ENCODE measurements at regions not wholly inside any gene's neighbourhood (a gene's known extent, or its start where the extent isn't known, plus 50 kb on each side); places are given as distances from the start of the nearest gene placed in this dataset.

DNA sequence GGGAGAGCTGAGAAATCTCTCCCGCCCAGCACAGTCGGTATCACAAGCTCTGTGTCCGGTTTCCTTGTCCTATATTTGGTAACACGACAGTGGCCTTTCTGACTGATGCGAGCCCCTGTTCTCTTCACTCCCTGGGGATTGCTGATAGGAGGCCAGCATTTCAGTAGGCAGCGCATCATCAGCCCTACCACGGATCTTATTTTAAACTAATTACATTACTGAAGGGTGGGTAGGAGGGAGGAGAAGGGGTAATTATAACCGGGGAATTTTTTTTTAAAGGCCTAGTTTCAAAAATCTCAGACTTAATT is 125.6 kb upstream of the LGALSL start:
- Histone ChIP-seq H2BK15ac (ENCODE audit: low read depth, poor library complexity, severe bottlenecking) (no peak overlapping the region), H3K23ac (ENCODE audit: low read length in 2 of 2) (no peak overlapping the region), H4K8ac (ENCODE audit: low read length) (no peak overlapping the region), H2AK5ac (ENCODE audit: low read length, severe bottlenecking) (no peak overlapping the region), H3K27ac (ENCODE audit: low read length, poor library complexity, severe bottlenecking) (no peak overlapping the region), H3K4me1 (ENCODE audit: control insufficient read depth, insufficient read depth, low read depth, low read length) (peaks cover 4% of the 10 kb centered on the region), H3K4me2 (ENCODE audit: low read length, poor library complexity, severe bottlenecking) (no peak overlapping the region), H3K36me3 (ENCODE audit: control insufficient read depth in 1 of 2, insufficient read depth in 2 of 2, low read depth in 1 of 2, low read length in 2 of 2) (no peaks in the 10 kb centered on the region), H3K4me3 (ENCODE audit: insufficient read depth in 1 of 2, low read depth in 1 of 2, low read length in 2 of 2) (no peak overlapping the region), H2BK120ac (ENCODE audit: low read depth, low read length) (no peak overlapping the region), H3K9me3 (ENCODE audit: control insufficient read depth, low read length) (no peaks in the 10 kb centered on the region), H4K91ac (ENCODE audit: low read length) (no peak overlapping the region), H2BK12ac (ENCODE audit: low read length in 2 of 2) (no peak overlapping the region), H3K27me3 (ENCODE audit: control insufficient read depth in 1 of 2, insufficient read depth in 1 of 2, low read length in 2 of 2) (peaks cover under 1 to 7% of the 10 kb centered on the region in 2 experiments), H3K4ac (ENCODE audit: low read depth in 1 of 2, low read length in 2 of 2) (no peak overlapping the region), H3K18ac (ENCODE audit: low read depth in 1 of 2, low read length in 2 of 2) (no peak overlapping the region), H3K14ac (ENCODE audit: low read length in 2 of 2) (no peak overlapping the region), H3K79me1 (replicated peaks; ENCODE audit: low read length, poor library complexity, severe bottlenecking) (no peaks in the 10 kb centered on the region), H3K9ac (ENCODE audit: low read length) (peak overlapping the region; percentile 7), H2BK5ac (ENCODE audit: low read depth, low read length, poor library complexity, severe bottlenecking) (no peak overlapping the region), H2AFZ (ENCODE audit: low read depth, low read length) (no peak overlapping the region)
- WGBS, result 70% methylated on average over 5 of the region's 8 CpGs
- DNase-seq, result no peak

GRCh38 chr2:64328756-64329155 is 125.2 kb upstream of the LGALSL start:
- no peaks in the 10 kb centered on the region for H3K9me3 ChIP-seq (ENCODE audit: control insufficient read depth, low read length)
- H3K27ac ChIP-seq (ENCODE audit: low read length, poor library complexity, severe bottlenecking), result no peak overlapping the region
- H3K23ac ChIP-seq (ENCODE audit: low read length in 2 of 2), result no peak overlapping the region
- WGBS, result 86% methylated on average over 3 of the region's 3 CpGs
- H3K4me1 ChIP-seq (ENCODE audit: control insufficient read depth, insufficient read depth, low read depth, low read length), result peaks cover 4% of the 10 kb centered on the region
- H4K8ac ChIP-seq (ENCODE audit: low read length), result no peak overlapping the region
- H3K79me1 ChIP-seq (replicated peaks; ENCODE audit: low read length, poor library complexity, severe bottlenecking), result no peaks in the 10 kb centered on the region
- no peak overlapping the region for H2BK12ac ChIP-seq (ENCODE audit: low read length in 2 of 2)
- H2BK15ac ChIP-seq (ENCODE audit: low read depth, poor library complexity, severe bottlenecking), result no peak overlapping the region
- H3K18ac ChIP-seq (ENCODE audit: low read depth in 1 of 2, low read length in 2 of 2), result no peak overlapping the region
- no peak overlapping the region for H2AK5ac ChIP-seq (ENCODE audit: low read length, severe bottlenecking)
- H3K4me2 ChIP-seq (ENCODE audit: low read length, poor library complexity, severe bottlenecking), result no peak overlapping the region
- H2BK5ac ChIP-seq (ENCODE audit: low read depth, low read length, poor library complexity, severe bottlenecking), result no peak overlapping the region
- no peaks in the 10 kb centered on the region for H3K36me3 ChIP-seq (ENCODE audit: control insufficient read depth in 1 of 2, insufficient read depth in 2 of 2, low read depth in 1 of 2, low read length in 2 of 2)
- no peak overlapping the region for H3K4ac ChIP-seq (ENCODE audit: low read depth in 1 of 2, low read length in 2 of 2)
- H3K27me3 ChIP-seq (ENCODE audit: control insufficient read depth in 1 of 2, insufficient read depth in 1 of 2, low read length in 2 of 2), result peaks cover 0 to 3% of the 10 kb centered on the region in 2 experiments
- DNase-seq, result no peak
- H3K4me3 ChIP-seq (ENCODE audit: insufficient read depth in 1 of 2, low read depth in 1 of 2, low read length in 2 of 2), result no peak overlapping the region
- no peak overlapping the region for H2BK120ac ChIP-seq (ENCODE audit: low read depth, low read length)
- no peak overlapping the region for H4K91ac ChIP-seq (ENCODE audit: low read length)
- no peak overlapping the region for H3K14ac ChIP-seq (ENCODE audit: low read length in 2 of 2)
- H3K9ac ChIP-seq (ENCODE audit: low read length), result no peak overlapping the region
- H2AFZ ChIP-seq (ENCODE audit: low read depth, low read length), result no peak overlapping the region

DNA sequence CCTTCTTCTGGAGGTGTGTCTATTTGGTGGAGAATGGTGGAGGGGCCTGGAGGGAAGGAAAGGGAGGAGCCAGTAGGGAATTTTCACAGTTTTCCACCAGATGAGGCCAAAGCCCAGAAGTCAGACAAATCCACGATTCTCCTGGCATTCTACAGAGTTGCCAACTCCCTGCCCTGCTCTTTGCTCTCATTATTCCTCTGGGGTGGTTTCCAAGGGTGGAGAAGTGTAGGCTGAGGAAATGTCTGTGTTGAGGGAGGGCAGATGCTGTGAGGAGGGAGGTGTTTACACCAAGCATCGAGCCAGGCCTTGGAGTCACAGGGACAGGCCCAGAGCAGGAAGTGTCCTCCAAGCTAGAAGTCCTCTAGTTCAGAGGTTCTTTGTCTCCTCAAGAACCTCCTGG is 124.1 kb upstream of the LGALSL start:
- Histone ChIP-seq H2BK5ac (ENCODE audit: low read depth, low read length, poor library complexity, severe bottlenecking) (no peak overlapping the region), H3K27ac (ENCODE audit: low read length, poor library complexity, severe bottlenecking) (no peak overlapping the region), H3K36me3 (ENCODE audit: control insufficient read depth in 1 of 2, insufficient read depth in 2 of 2, low read depth in 1 of 2, low read length in 2 of 2) (no peaks in the 10 kb centered on the region), H3K18ac (ENCODE audit: low read depth in 1 of 2, low read length in 2 of 2) (peak overlapping the region in 1 of 2 experiments; percentile 1), H3K14ac (ENCODE audit: low read length in 2 of 2) (no peak overlapping the region), H2AFZ (ENCODE audit: low read depth, low read length) (no peak overlapping the region), H3K4me2 (ENCODE audit: low read length, poor library complexity, severe bottlenecking) (no peak overlapping the region), H3K23ac (ENCODE audit: low read length in 2 of 2) (no peak overlapping the region), H3K27me3 (ENCODE audit: control insufficient read depth in 1 of 2, insufficient read depth in 1 of 2, low read length in 2 of 2) (no peaks in the 10 kb centered on the region), H3K9ac (ENCODE audit: low read length) (peak overlapping the region; percentile 78), H3K9me3 (ENCODE audit: control insufficient read depth, low read length) (no peaks in the 10 kb centered on the region), H2BK120ac (ENCODE audit: low read depth, low read length) (no peak overlapping the region), H3K4ac (ENCODE audit: low read depth in 1 of 2, low read length in 2 of 2) (no peak overlapping the region), H3K79me1 (replicated peaks; ENCODE audit: low read length, poor library complexity, severe bottlenecking) (no peaks in the 10 kb centered on the region), H2BK15ac (ENCODE audit: low read depth, poor library complexity, severe bottlenecking) (no peak overlapping the region), H4K91ac (ENCODE audit: low read length) (no peak overlapping the region), H3K4me3 (ENCODE audit: insufficient read depth in 1 of 2, low read depth in 1 of 2, low read length in 2 of 2) (peak overlapping the region in 1 of 2 experiments; percentile 9), H3K4me1 (ENCODE audit: control insufficient read depth, insufficient read depth, low read depth, low read length) (peaks cover 4% of the 10 kb centered on the region), H2AK5ac (ENCODE audit: low read length, severe bottlenecking) (no peak overlapping the region), H2BK12ac (ENCODE audit: low read length in 2 of 2) (no peak overlapping the region), H4K8ac (ENCODE audit: low read length) (peak overlapping the region; percentile 66)
- 25% methylated on average over 1 of the region's 2 CpGs for WGBS
- peak; percentile 34 for DNase-seq

GRCh38 chr2:64330281-64331113 is 123.5 kb upstream of the LGALSL start:
- H3K4me1 ChIP-seq (ENCODE audit: control insufficient read depth, insufficient read depth, low read depth, low read length), result peaks cover 4% of the 10 kb centered on the region
- H4K8ac ChIP-seq (ENCODE audit: low read length), result peak overlapping the region; percentile 66
- H3K27ac ChIP-seq (ENCODE audit: low read length, poor library complexity, severe bottlenecking), result no peak overlapping the region
- H3K4me3 ChIP-seq (ENCODE audit: insufficient read depth in 1 of 2, low read depth in 1 of 2, low read length in 2 of 2), result peak overlapping the region in 1 of 2 experiments; percentile 70
- no peaks in the 10 kb centered on the region for H3K27me3 ChIP-seq (ENCODE audit: control insufficient read depth in 1 of 2, insufficient read depth in 1 of 2, low read length in 2 of 2)
- no peaks in the 10 kb centered on the region for H3K79me1 ChIP-seq (replicated peaks; ENCODE audit: low read length, poor library complexity, severe bottlenecking)
- peak overlapping the region in 1 of 2 experiments; percentile 1 for H3K18ac ChIP-seq (ENCODE audit: low read depth in 1 of 2, low read length in 2 of 2)
- no peaks in the 10 kb centered on the region for H3K36me3 ChIP-seq (ENCODE audit: control insufficient read depth in 1 of 2, insufficient read depth in 2 of 2, low read depth in 1 of 2, low read length in 2 of 2)
- H4K91ac ChIP-seq (ENCODE audit: low read length), result no peak overlapping the region
- WGBS, result 18% methylated on average over 10 of the region's 10 CpGs
- H3K14ac ChIP-seq (ENCODE audit: low read length in 2 of 2), result no peak overlapping the region
- H2BK12ac ChIP-seq (ENCODE audit: low read length in 2 of 2), result no peak overlapping the region
- no peak overlapping the region for H3K23ac ChIP-seq (ENCODE audit: low read length in 2 of 2)
- H2AFZ ChIP-seq (ENCODE audit: low read depth, low read length), result no peak overlapping the region
- no peaks in the 10 kb centered on the region for H3K9me3 ChIP-seq (ENCODE audit: control insufficient read depth, low read length)
- H3K4me2 ChIP-seq (ENCODE audit: low read length, poor library complexity, severe bottlenecking), result peak overlapping the region; percentile 67
- peak; percentile 84 for DNase-seq
- no peak overlapping the region for H2BK15ac ChIP-seq (ENCODE audit: low read depth, poor library complexity, severe bottlenecking)
- H2BK5ac ChIP-seq (ENCODE audit: low read depth, low read length, poor library complexity, severe bottlenecking), result no peak overlapping the region
- H2AK5ac ChIP-seq (ENCODE audit: low read length, severe bottlenecking), result no peak overlapping the region
- peak overlapping the region in 1 of 2 experiments; percentile 30 for H3K4ac ChIP-seq (ENCODE audit: low read depth in 1 of 2, low read length in 2 of 2)
- no peak overlapping the region for H2BK120ac ChIP-seq (ENCODE audit: low read depth, low read length)
- peak overlapping the region; percentile 78 for H3K9ac ChIP-seq (ENCODE audit: low read length)
